ENCODE measurements at regions not wholly inside any gene's neighbourhood (a gene's known extent, or its start where the extent isn't known, plus 50 kb on each side); places are given as distances from the start of the nearest gene placed in this dataset.

GRCh38 chr9:27625751-27626150 lies 52.5 kb upstream of the C9orf72 start:
- no peak for DNase-seq

GRCh38 chr9:27626244-27627187 lies 53.2 kb upstream of the C9orf72 start:
- no peak for DNase-seq

GRCh38 chr9:27627188-27627564 lies 53.9 kb upstream of the C9orf72 start:
- no peak for DNase-seq

GRCh38 chr9:27628311-27628710 lies 55.0 kb upstream of the C9orf72 start:
- DNase-seq, result no peak

GRCh38 chr9:27629425-27629824 lies 56.1 kb upstream of the C9orf72 start:
- no peak for DNase-seq

- DNase-seq, result no peak
Observed at GRCh38 chr9:27632254-27632653, 59.0 kb upstream of the C9orf72 start.

- no peak for DNase-seq
Observed at GRCh38 chr9:27633764-27634163, 60.5 kb upstream of the C9orf72 start.

GRCh38 chr9:27634879-27635278 lies 61.6 kb upstream of the C9orf72 start:
- no peak for DNase-seq

- no peak for DNase-seq
Observed at GRCh38 chr9:27638716-27639115, 65.4 kb upstream of the C9orf72 start.

GRCh38 chr9:27645161-27645840 lies 72.0 kb upstream of the C9orf72 start:
- no peak for DNase-seq

GRCh38 chr9:27653246-27653645 lies 80.0 kb upstream of the C9orf72 start:
- DNase-seq, result no peak

- DNase-seq, result no peak
Observed at GRCh38 chr9:27653957-27654356, 80.7 kb upstream of the C9orf72 start.

- DNase-seq, result no peak
Observed at GRCh38 chr9:27654629-27655285, 81.5 kb upstream of the C9orf72 start.

- no peak for DNase-seq
Observed at GRCh38 chr9:27655441-27655840, 82.2 kb upstream of the C9orf72 start.

- no peak for DNase-seq
Observed at GRCh38 chr9:27659001-27659400, 85.7 kb upstream of the C9orf72 start.

GRCh38 chr9:27659571-27659970 lies 86.3 kb upstream of the C9orf72 start:
- no peak for DNase-seq

GRCh38 chr9:27660148-27660547 lies 86.9 kb upstream of the C9orf72 start:
- no peak for DNase-seq

GRCh38 chr9:27663526-27663925 lies 90.2 kb upstream of the C9orf72 start:
- no peak for DNase-seq

GRCh38 chr9:27664121-27664779 lies 91.0 kb upstream of the C9orf72 start:
- DNase-seq, result no peak

GRCh38 chr9:27665136-27665535 lies 91.9 kb upstream of the C9orf72 start:
- no peak for DNase-seq

GRCh38 chr9:27668280-27668679 lies 95.0 kb upstream of the C9orf72 start:
- DNase-seq, result no peak

- DNase-seq, result no peak
Observed at GRCh38 chr9:27671636-27672035, 98.4 kb upstream of the C9orf72 start.

- DNase-seq, result no peak
Observed at GRCh38 chr9:27672718-27673117, 99.4 kb upstream of the C9orf72 start.
